ENCODE measurements at regions not wholly inside any gene's neighbourhood (a gene's known extent, or its start where the extent isn't known, plus 50 kb on each side); places are given as distances from the start of the nearest gene placed in this dataset.

DNA sequence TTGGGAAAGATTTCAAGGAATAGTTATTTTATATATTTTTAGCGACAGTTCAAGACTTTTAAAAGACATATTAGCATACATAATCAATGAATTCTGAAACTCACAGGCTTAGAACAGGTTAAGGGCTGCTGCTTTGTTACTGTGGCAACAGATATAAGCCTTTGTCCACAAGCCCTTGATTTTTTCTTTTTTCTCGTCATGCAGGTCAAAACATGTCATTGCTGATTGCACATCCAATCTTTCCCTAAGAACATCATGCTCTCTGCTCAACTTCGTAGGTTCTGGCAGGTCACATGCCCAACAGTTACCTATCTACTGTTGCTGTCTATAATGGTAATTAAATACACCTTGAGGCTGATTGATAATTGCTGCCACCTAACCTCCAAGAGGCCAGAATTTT lies 172.5 kb upstream of the PTPRD start:
- TF ChIP-seq, protein P1, sequence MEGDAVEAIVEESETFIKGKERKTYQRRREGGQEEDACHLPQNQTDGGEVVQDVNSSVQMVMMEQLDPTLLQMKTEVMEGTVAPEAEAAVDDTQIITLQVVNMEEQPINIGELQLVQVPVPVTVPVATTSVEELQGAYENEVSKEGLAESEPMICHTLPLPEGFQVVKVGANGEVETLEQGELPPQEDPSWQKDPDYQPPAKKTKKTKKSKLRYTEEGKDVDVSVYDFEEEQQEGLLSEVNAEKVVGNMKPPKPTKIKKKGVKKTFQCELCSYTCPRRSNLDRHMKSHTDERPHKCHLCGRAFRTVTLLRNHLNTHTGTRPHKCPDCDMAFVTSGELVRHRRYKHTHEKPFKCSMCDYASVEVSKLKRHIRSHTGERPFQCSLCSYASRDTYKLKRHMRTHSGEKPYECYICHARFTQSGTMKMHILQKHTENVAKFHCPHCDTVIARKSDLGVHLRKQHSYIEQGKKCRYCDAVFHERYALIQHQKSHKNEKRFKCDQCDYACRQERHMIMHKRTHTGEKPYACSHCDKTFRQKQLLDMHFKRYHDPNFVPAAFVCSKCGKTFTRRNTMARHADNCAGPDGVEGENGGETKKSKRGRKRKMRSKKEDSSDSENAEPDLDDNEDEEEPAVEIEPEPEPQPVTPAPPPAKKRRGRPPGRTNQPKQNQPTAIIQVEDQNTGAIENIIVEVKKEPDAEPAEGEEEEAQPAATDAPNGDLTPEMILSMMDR (IDR thresholded peaks at IDR 0.05) = no peak
- TF ChIP-seq POLR2A (IDR thresholded peaks at IDR 0.05) (no peak), EP300 (IDR thresholded peaks at IDR 0.05) (no peak)

All from gastroesophageal sphincter (tissue), 3 donors.